Transverse colon (tissue), 4 donors: ENCODE measurements at regions not wholly inside any gene's neighbourhood (a gene's known extent, or its start where the extent isn't known, plus 50 kb on each side); places are given as distances from the start of the nearest gene placed in this dataset.

ENCODE experiments used
- DNase-seq: peaks from one replicate; pipeline ENCODE4 v3.0.0-alpha.2; 2019
- H3K27ac ChIP-seq, 4 donors: fragments of 200-600 bp; sonication (generic); 2 replicates each; pipeline ENCODE4 v1.5.1; 2016 to 2018; ENCODE audit warnings: inconsistent platforms in 4 of 4
- H3K27me3 ChIP-seq: fragments of 200-600 bp; sonication (generic); 2 replicates; pipeline ENCODE4 v1.5.1; 2017; ENCODE audit warnings: inconsistent platforms
- H3K36me3 ChIP-seq, 4 donors: fragments of 200-600 bp; sonication (generic); 2 replicates each; pipeline ENCODE4 v1.5.1; 2017 to 2019; ENCODE audit warnings: inconsistent platforms in 4 of 4
- H3K4me1 ChIP-seq, 4 donors: fragments of 200-600 bp; sonication (generic); 2 replicates each; pipeline ENCODE4 v1.5.1; 2017 to 2020; ENCODE audit warnings: inconsistent platforms in 4 of 4
- H3K4me3 ChIP-seq, 4 donors: fragments of 200-600 bp; sonication (generic); 1 replicate in 1 of 4; 2 replicates in 3 of 4; pipeline versions ENCODE4 v1.5.1 to v1.6.1; 2017 to 2019; ENCODE audit warnings: inconsistent platforms in 4 of 4
- H3K9me3 ChIP-seq, 2 donors: fragments of 200-600 bp; sonication (generic); 2 replicates each; pipeline ENCODE4 v1.5.1; 2017 to 2019; ENCODE audit warnings: inconsistent platforms in 2 of 2
- EP300 ChIP-seq: sonication (generic); formaldehyde crosslinking; IDR thresholded peaks from one replicate; pipeline ENCODE4 v1.6.1; 2017; ENCODE audit warnings: antibody characterized with exemption, low read depth
- POLR2A ChIP-seq: fragments of 450-650 bp; IDR thresholded peaks from one replicate; pipeline ENCODE4 v1.6.1; 2016; ENCODE audit warnings: antibody characterized with exemption, mild to moderate bottlenecking, moderate library complexity
- POLR2AphosphoS5 ChIP-seq, 3 donors: sonication (generic); formaldehyde crosslinking; IDR thresholded peaks; one replicate each; pipeline ENCODE4 v1.6.1; 2016; ENCODE audit warnings: antibody characterized with exemption in 3 of 3
- WGBS, 2 donors: methylation state at CpG; one replicate each; pipeline ENCODE4 v1.1.5; 2018; ENCODE audit warnings: low coverage in 1 of 2; 5-methylcytosine and 5-hydroxymethylcytosine counted together
- in situ Hi-C, 4 donors: fragments of 200-750 bp; cut with MboI; loops; one replicate each; pipeline versions ENCODE4 v1.15.0 to v1.15.1; 2017; ENCODE audit warnings: low sequenced_read_pairs in 3 of 4, low pct_ligation_motif_present in 1 of 4, low pct_unique_long_range_greater_than_20kb in 1 of 4
- intact Hi-C: fragments of 100-400 bp; cut with DNase I; formaldehyde crosslinking; loops from one replicate; pipeline ENCODE4 v1.15.1; 2023; ENCODE audit warnings: low total_unique reads
- TF ChIP-seq, protein P1 (sequence below), 5 experiments: fragments of 200-600 bp in 3 of 5; fragments of 450-650 bp in 2 of 5; sonication (generic) in 3 of 5; IDR thresholded peaks; 1 replicate in 2 of 5; 2 replicates in 3 of 5; pipeline ENCODE4 v1.5.1; 2016 to 2017; ENCODE audit warnings: antibody characterized with exemption in 5 of 5, inconsistent platforms in 3 of 5, mild to moderate bottlenecking in 2 of 5, moderate library complexity in 1 of 5

DNA sequence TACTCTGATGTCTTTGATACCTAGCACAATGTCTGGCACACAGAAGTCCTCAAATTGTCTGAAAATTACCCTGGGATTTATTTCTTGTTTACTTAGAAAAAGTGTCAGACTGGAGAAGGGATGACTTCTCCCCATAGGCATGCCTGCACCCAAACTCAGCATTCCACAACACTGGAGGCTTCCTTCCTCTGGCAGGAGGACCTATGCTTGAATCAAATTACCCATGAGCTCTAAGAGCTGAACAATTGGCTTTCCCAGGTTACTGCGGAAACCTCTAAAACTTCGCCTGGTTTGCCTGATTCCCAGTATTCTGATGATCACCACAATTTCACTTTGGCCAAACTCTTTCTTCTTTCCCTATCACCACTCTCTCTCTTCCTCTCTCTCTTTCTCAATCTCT is 217.4 kb downstream of the DIPK2A start:
- intact Hi-C loops = no loop called here
- no peaks in the 10 kb centered on the region for H3K27me3 ChIP-seq
- in situ Hi-C loops = no loop called here

DNA sequence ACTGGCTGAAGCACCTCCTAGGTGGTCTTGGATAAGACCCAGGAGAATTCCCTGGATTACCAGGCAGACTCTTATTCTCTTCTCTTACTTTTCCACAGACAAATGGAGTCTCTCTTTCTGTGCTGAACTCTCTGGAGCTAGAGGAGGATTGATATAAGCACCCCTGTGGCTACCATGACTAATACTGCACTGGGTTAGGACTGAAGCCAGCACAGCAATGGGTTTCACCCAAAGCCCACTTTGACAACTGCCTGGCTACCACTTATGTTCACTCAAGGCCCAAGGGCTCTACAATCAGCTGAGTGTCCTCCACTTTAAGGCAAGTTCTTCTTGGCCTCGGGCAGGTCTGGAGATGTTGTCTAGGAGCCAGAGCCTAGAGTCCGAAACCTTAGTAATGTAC is 225.5 kb downstream of the DIPK2A start:
- in situ Hi-C loops = no loop called here
- TF ChIP-seq POLR2AphosphoS5 (IDR thresholded peaks at IDR 0.05) (no peak), EP300 (no peak), POLR2A (no peak)
- Histone ChIP-seq H3K4me3 (no peak overlapping the region), H3K4me1 (no peaks in the 10 kb centered on the region), H3K36me3 (no peaks in the 10 kb centered on the region), H3K27ac (no peak overlapping the region), H3K27me3 (no peaks in the 10 kb centered on the region), H3K9me3 (peaks cover 4% of the 10 kb centered on the region in 2 donors)
- 90% methylated on average over 2 of the region's 2 CpGs; no CpG with 5 or more reads in 1 of the 2 donors for WGBS, 2 donors
- intact Hi-C loops = no loop called here
- DNase-seq = no peak

More for the DNA sequence above, 217.4 kb downstream of the DIPK2A start:
- H3K27ac ChIP-seq = no peak overlapping the region
- WGBS, 2 donors = 88 to 93% methylated on average over 2 of the region's 2 CpGs
- H3K36me3 ChIP-seq = no peaks in the 10 kb centered on the region
- TF ChIP-seq, protein P1, sequence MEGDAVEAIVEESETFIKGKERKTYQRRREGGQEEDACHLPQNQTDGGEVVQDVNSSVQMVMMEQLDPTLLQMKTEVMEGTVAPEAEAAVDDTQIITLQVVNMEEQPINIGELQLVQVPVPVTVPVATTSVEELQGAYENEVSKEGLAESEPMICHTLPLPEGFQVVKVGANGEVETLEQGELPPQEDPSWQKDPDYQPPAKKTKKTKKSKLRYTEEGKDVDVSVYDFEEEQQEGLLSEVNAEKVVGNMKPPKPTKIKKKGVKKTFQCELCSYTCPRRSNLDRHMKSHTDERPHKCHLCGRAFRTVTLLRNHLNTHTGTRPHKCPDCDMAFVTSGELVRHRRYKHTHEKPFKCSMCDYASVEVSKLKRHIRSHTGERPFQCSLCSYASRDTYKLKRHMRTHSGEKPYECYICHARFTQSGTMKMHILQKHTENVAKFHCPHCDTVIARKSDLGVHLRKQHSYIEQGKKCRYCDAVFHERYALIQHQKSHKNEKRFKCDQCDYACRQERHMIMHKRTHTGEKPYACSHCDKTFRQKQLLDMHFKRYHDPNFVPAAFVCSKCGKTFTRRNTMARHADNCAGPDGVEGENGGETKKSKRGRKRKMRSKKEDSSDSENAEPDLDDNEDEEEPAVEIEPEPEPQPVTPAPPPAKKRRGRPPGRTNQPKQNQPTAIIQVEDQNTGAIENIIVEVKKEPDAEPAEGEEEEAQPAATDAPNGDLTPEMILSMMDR (IDR thresholded peaks at IDR 0.05) = no peak
- TF ChIP-seq POLR2AphosphoS5 (IDR thresholded peaks at IDR 0.05) = no peak
- no peak for TF ChIP-seq EP300
- no peak for TF ChIP-seq POLR2A
- H3K4me1 ChIP-seq = no peaks in the 10 kb centered on the region
- H3K9me3 ChIP-seq = peaks cover 0 to 4% of the 10 kb centered on the region in 2 donors
- DNase-seq = no peak
- H3K4me3 ChIP-seq = no peak overlapping the region

DNA sequence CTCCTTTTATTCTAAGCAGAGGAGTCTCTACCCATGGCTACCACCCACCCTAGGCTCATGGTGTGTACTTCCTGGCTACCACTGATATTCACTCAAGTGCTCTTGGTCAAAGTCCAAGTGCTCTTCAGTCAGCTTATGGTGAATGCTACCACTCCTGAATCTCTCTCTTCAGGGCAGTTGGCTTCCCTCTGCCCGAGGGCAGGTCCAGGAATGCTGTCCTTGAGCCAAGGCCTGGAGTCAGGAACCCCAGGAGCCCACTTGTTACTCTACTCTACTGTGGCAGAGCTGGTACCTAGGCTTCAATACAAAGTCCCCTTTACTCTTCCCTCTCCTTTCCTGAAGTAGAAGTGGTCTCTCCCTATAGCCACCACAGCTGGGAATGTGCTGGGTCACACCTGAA is 226.0 kb downstream of the DIPK2A start:
- Histone ChIP-seq H3K4me3 (no peak overlapping the region), H3K27me3 (no peaks in the 10 kb centered on the region), H3K4me1 (no peaks in the 10 kb centered on the region), H3K9me3 (peaks cover 4% of the 10 kb centered on the region in 2 donors), H3K27ac (no peak overlapping the region), H3K36me3 (no peaks in the 10 kb centered on the region)
- no peak for DNase-seq
- WGBS, 2 donors = 33 to 43% methylated on average over 1 of the region's 1 CpG
- TF ChIP-seq, protein P1 (IDR thresholded peaks at IDR 0.05) = no peak
- TF ChIP-seq EP300 (no peak), POLR2AphosphoS5 (IDR thresholded peaks at IDR 0.05) (no peak), POLR2A (no peak)
- in situ Hi-C loops = no loop called here
- intact Hi-C loops = no loop called here

DNA sequence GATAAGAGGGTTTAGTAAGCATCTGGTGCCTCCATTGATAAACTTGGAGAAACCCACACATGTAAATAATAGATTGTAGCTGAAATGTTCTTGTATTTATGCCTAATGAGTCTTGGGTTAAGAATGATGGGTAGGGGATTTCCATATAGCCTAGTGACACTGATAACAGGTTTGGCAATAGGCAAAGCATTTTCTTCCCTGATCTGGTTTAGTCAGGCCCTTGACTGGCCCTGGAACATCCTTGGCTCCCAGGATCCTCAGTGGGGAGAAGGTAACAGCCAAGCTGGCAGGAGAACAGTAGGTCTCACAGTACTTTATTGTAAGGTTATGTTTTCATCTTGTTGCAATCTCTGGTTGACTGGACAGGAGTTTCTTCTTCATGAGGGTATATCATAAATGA is 228.4 kb downstream of the DIPK2A start:
- no peaks in the 10 kb centered on the region for H3K36me3 ChIP-seq
- no peak overlapping the region for H3K27ac ChIP-seq
- H3K27me3 ChIP-seq = no peaks in the 10 kb centered on the region
- DNase-seq = no peak
- in situ Hi-C loops (no loop called here), intact Hi-C loops (no loop called here)
- TF ChIP-seq EP300 (no peak), POLR2A (no peak), POLR2AphosphoS5 (IDR thresholded peaks at IDR 0.05) (no peak)
- TF ChIP-seq, protein P1 (IDR thresholded peaks at IDR 0.05) = no peak
- H3K4me1 ChIP-seq = no peaks in the 10 kb centered on the region
- H3K4me3 ChIP-seq = no peak overlapping the region
- H3K9me3 ChIP-seq = no peaks in the 10 kb centered on the region

DNA sequence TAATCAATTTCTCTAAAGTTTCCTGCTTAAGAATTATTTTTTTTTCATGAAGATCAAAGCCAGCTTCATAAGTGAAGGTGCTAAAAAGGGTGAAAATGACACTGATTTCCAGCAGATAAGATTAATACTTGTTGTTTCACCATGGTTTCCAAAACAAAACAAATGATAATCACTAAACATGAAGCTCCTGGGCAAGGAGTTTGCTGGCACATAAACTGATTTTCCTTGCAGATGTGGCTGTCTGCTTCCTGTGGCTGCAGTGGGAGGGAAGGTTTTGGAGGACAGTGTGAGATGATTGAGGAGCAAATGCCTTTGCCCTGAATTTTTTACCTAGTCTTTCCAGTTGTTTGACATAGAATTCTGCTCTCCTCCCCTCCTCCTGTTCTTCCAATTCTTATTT is 228.8 kb downstream of the DIPK2A start:
- intact Hi-C loops (no loop called here), in situ Hi-C loops (no loop called here)
- no peaks in the 10 kb centered on the region for H3K9me3 ChIP-seq
- no peaks in the 10 kb centered on the region for H3K27me3 ChIP-seq
- no peak for DNase-seq
- no peak overlapping the region for H3K27ac ChIP-seq
- H3K4me3 ChIP-seq = no peak overlapping the region
- H3K36me3 ChIP-seq = no peaks in the 10 kb centered on the region
- H3K4me1 ChIP-seq = no peaks in the 10 kb centered on the region
- TF ChIP-seq, protein P1 (IDR thresholded peaks at IDR 0.05) = no peak
- no peak for TF ChIP-seq POLR2A
- no peak for TF ChIP-seq EP300
- no peak for TF ChIP-seq POLR2AphosphoS5 (IDR thresholded peaks at IDR 0.05)
